GM12892 (cell line): ENCODE measurements at regions not wholly inside any gene's neighbourhood (a gene's known extent, or its start where the extent isn't known, plus 50 kb on each side); places are given as distances from the start of the nearest gene placed in this dataset.
"Not testable (repeated sequence)": the region's sequence is repeated elsewhere in the genome, so short reads cannot be mapped to it uniquely, and the experiment has no call there.

Experiments used
- DNase-seq: peaks from one replicate; pipeline ENCODE4 v3.0.0; 2011; ENCODE audit not compliant: insufficient read length
- FAIRE-seq: peaks from 2 replicates; lab custom pipeline; 2011; peaks lifted over from hg19 to GRCh38; lab: Jason Lieb, UNC
- POLR2A ChIP-seq: IDR thresholded peaks from 2 replicates; pipeline ENCODE4 v1.6.1; 2011; ENCODE audit warnings: low read depth, low read length, control low read depth
- POLR2AphosphoS5 ChIP-seq: IDR thresholded peaks from 2 replicates; pipeline ENCODE4 v1.6.1; 2011; ENCODE audit warnings: low read depth, low read length, control low read depth
- TAF1 ChIP-seq: IDR thresholded peaks from 2 replicates; pipeline ENCODE4 v1.6.1; 2011; ENCODE audit warnings: low read depth, mild to moderate bottlenecking, control low read depth, low read length, borderline replicate concordance

GRCh38 chr7:106575138-106575823 lies 85.7 kb downstream of the CCDC71L start:
- TF ChIP-seq POLR2A: no peak
- no peak for TF ChIP-seq POLR2AphosphoS5
- no peak for TF ChIP-seq TAF1
- no peak for FAIRE-seq
- DNase-seq: no peak

DNA sequence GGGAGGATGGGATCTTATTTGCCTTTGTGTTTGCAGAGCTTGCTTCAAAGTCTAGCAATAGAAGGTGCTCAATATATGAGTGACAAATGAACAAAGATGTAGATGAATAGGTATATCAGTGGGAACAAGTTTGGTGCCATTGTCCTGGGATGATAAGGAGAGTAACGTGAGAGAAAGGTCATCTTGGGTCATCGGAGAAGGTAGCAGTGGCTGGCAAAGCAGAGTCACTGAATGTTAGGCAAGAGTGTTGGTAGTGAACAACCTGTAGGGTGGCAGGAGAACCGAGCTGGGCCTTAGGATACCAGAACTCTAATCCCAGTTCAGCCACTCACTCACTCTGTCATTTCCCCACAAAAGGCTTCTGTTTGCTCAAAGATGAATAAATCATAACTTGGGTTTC lies 87.2 kb downstream of the CCDC71L start:
- TF ChIP-seq POLR2A (no peak), TAF1 (no peak), POLR2AphosphoS5 (no peak)
- FAIRE-seq (no peak), DNase-seq (no peak)

DNA sequence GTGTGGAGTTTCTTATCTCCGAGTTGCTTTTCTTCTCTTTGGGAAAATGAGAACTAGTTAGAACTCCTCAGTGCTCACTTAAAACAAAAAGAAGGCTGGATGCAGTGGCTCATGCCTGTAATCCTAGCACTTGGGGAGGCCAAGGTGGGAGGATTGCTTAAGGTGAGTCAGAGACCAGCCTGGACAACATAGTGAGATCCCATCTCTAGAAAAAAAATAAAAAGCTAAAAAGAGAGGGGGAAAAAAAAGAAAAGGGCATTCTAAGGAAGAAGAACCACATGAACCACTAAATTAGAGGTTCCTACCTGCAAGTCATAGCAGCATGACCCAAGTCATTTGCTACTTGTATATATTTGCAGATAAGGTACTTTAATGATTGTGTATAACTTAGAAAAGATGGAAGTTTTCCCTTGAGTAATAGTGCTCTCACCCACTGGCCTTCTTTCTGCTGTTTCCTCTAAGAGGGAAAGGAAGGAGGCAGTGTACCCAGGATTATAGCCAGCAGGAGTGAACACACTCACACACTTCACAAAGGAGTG lies 87.8 kb downstream of the CCDC71L start:
- DNase-seq (no peak), FAIRE-seq (no peak)
- no peak for TF ChIP-seq POLR2A
- no peak for TF ChIP-seq POLR2AphosphoS5
- TF ChIP-seq TAF1: no peak

- no peak for DNase-seq
- no peak for TF ChIP-seq POLR2AphosphoS5
- TF ChIP-seq POLR2A: no peak
- TF ChIP-seq TAF1: no peak
- no peak for FAIRE-seq
Measured at GRCh38 chr7:106572394-106573124, 88.4 kb downstream of the CCDC71L start.

- no peak for TF ChIP-seq TAF1
- TF ChIP-seq POLR2A: no peak
- TF ChIP-seq POLR2AphosphoS5: no peak
- no peak for DNase-seq
- no peak for FAIRE-seq
Measured at GRCh38 chr7:106571563-106571962, 89.4 kb downstream of the CCDC71L start.

DNA sequence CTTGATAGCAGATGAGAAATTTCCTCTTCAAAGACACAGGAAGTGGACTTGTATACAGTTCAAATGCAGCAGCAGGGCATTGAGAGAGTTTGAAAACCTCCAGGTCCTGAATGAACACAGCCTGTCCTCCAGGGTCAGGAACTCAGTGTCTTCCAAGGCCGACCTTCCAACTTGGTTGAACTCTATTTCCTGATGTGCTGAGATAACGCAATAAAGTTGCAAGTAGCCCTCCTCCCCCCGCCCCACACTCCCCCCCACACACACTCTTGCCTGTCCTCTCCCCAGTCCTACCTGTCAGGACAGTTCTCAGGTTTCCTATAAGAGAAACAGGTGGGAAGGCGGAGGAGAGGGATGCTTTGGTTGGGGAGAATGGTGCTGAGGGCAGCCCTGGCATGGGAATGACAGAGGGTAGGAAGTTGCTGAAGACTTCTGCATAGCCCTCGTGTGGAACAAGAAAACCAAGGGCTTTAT lies 90.0 kb downstream of the CCDC71L start:
- FAIRE-seq (no peak), DNase-seq (no peak)
- no peak for TF ChIP-seq TAF1
- TF ChIP-seq POLR2A: no peak
- no peak for TF ChIP-seq POLR2AphosphoS5

GRCh38 chr7:106570146-106570545 lies 90.8 kb downstream of the CCDC71L start:
- FAIRE-seq (no peak), DNase-seq (no peak)
- TF ChIP-seq POLR2A (no peak), POLR2AphosphoS5 (no peak), TAF1 (no peak)

GRCh38 chr7:106569500-106569929 lies 91.4 kb downstream of the CCDC71L start:
- no peak for FAIRE-seq
- no peak for TF ChIP-seq TAF1
- no peak for TF ChIP-seq POLR2AphosphoS5
- DNase-seq: no peak

GRCh38 chr7:106568680-106569499 lies 92.1 kb downstream of the CCDC71L start:
- TF ChIP-seq TAF1: no peak
- no peak for TF ChIP-seq POLR2A
- TF ChIP-seq POLR2AphosphoS5: no peak
- no peak for FAIRE-seq
- no peak for DNase-seq

GRCh38 chr7:106568002-106568679 lies 92.8 kb downstream of the CCDC71L start:
- DNase-seq (no peak), FAIRE-seq (no peak)
- TF ChIP-seq POLR2A (no peak), TAF1 (no peak), POLR2AphosphoS5 (no peak)

DNA sequence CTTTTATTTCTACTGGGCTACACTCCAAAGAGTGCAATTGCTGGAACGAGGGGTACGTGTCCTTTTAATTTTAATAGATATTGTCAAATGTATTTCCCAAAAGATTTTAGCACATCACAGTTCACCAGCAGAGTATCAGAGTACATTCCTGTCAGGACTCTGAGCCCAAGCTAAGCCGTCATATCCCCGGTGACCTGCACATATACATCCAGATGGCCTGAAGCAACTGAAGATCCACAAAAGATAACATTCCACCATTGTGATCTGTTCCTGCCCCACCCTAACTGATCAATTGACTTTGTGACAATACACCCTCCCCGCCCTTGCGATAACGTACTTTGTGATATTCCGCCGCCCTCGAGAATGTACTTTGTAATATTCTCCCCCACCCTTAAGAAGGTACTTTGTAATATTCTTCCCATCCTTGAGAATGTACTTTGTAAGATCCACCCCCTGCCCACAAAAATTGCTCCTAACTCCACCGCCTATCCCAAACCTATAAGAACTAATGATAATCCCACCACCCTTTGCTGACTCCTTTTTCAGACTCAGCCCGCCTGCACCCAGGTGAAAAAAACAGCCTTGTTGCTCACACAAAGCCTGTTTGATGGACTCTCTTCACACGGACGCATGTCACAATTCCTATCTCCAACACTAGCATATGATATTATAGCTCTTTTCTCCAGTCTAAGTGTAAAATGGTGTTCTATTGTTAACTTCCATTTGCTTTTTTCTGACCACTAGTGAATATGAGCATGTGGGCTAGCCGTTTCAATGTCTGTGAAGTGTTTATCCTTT lies 93.6 kb downstream of the CCDC71L start:
- not testable (repeated sequence) for DNase-seq, FAIRE-seq
